Heart left ventricle (tissue), 16 donors: ENCODE measurements at regions not wholly inside any gene's neighbourhood (a gene's known extent, or its start where the extent isn't known, plus 50 kb on each side); places are given as distances from the start of the nearest gene placed in this dataset.
"Not testable (repeated sequence)": the region's sequence is repeated elsewhere in the genome, so short reads cannot be mapped to it uniquely, and the experiment has no call there.

Experiments
- ATAC-seq, 4 donors: fragments of 200-7000 bp; cut with Tn5 transposase; one replicate each; pipeline ENCODE4 v1.9.1; 2020 to 2022; ENCODE audit warnings: moderate library complexity in 4 of 4, mild to moderate bottlenecking in 3 of 4, moderate number of reproducible peaks in 1 of 4
- DNase-seq, 5 donors: peaks; one replicate each; pipeline ENCODE4 v3.0.0-alpha.2; 2020
- H3K27ac ChIP-seq, 12 donors: fragments of 200-600 bp; sonication (generic) in 4 of 12; one replicate each; pipeline versions ENCODE4 v1.5.0 to v1.8.0; 2016 to 2022; ENCODE audit warnings: mild to moderate bottlenecking in 2 of 12
- H3K27me3 ChIP-seq, 9 donors: fragments of 200-600 bp; sonication (generic) in 2 of 9; one replicate each; pipeline versions ENCODE4 v1.5.1 to v1.8.0; 2016 to 2022; ENCODE audit warnings: mild to moderate bottlenecking in 3 of 9
- H3K36me3 ChIP-seq, 9 donors: fragments of 200-600 bp; sonication (generic) in 2 of 9; one replicate each; pipeline versions ENCODE4 v1.5.0 to v1.8.0; 2018 to 2022; ENCODE audit warnings: mild to moderate bottlenecking in 2 of 9
- H3K4me1 ChIP-seq, 12 donors: fragments of 200-600 bp; sonication (generic) in 4 of 12; one replicate each; pipeline versions ENCODE4 v1.5.0 to v1.8.0; 2016 to 2022; ENCODE audit warnings: mild to moderate bottlenecking in 3 of 12
- H3K4me3 ChIP-seq, 12 donors: fragments of 200-600 bp; sonication (generic) in 4 of 12; one replicate each; pipeline versions ENCODE4 v1.5.0 to v1.8.0; 2017 to 2022; ENCODE audit warnings: mild to moderate bottlenecking in 9 of 12, moderate library complexity in 4 of 12
- H3K9me3 ChIP-seq, 12 donors: fragments of 200-600 bp; sonication (generic) in 4 of 12; one replicate each; pipeline versions ENCODE4 v1.5.0 to v1.8.0; 2016 to 2022; ENCODE audit warnings: mild to moderate bottlenecking in 1 of 12
- CTCF ChIP-seq, 12 donors: fragments of 200-600 bp; sonication (generic) in 4 of 12; IDR thresholded peaks; one replicate each; pipeline versions ENCODE4 v1.5.0 to v1.8.0; 2018 to 2022; ENCODE audit warnings: antibody characterized with exemption in 12 of 12, mild to moderate bottlenecking in 5 of 12
- POLR2A ChIP-seq, 2 donors: fragments of 450-650 bp; IDR thresholded peaks; one replicate each; pipeline ENCODE4 v1.6.1; 2017; ENCODE audit warnings: antibody characterized with exemption in 2 of 2, mild to moderate bottlenecking in 2 of 2, moderate library complexity in 2 of 2
- WGBS, 4 donors: extraction: QIAGEN DNeasy Blood & Tissue Kit in 2 of 4; methylation state at CpG; one replicate each; pipeline versions ENCODE4 v1.1.5 to v1.1.7; 2013 to 2018; 5-methylcytosine and 5-hydroxymethylcytosine counted together
- intact Hi-C, 10 donors: fragments of 100-400 bp; cut with DNase I; formaldehyde crosslinking; loops; one replicate each; pipeline versions ENCODE4 v1.11.1 to v1.14.2; 2022
- donor health status: ischemic (EF 13 %, LVEDD 7.1; RV severe dilation, severe dysfunction).
- donor health status: healthy with polysubstance abuse.
- donor health status: DM: no; HTN: yes; CAD: no.
- donor health status: DM: no; HTN: no; CAD: no.
- donor health status: ischemic (EF 25% LVEDD 6.9; RV normal size, moderate dysfunction).
- donor health status: ischemic (EF 25% LVEDD 5.7; RV mildly dilated, moderate dysfunction).
- donor health status: healthy.
- donor health status: DM: yes; HTN: yes; CAD: no.
- donor health status: ischemic (EF 35%, LVEDD 5.7; RV mildly dilated, moderate dysfunction).
- donor health status: nonischemic (EF 11% LVEDD 7.7; RV severe dilation, severe dysfunction).
- donor health status: DM: yes; HTN: yes; CAD: no.
- donor health status: PGD.
- donor health status: ischemic (EF 29% LVEDD 5.4; RV normal size, mild dysfunction).
- donor health status: nonischemic (EF 23%, LVEDD 6.1; RV moderate dilation, normal function).

- H3K4me3 ChIP-seq, DNase-seq, H3K9me3 ChIP-seq, H3K27ac ChIP-seq, ATAC-seq, H3K27me3 ChIP-seq, H3K36me3 ChIP-seq, intact Hi-C loops: not testable (repeated sequence)
- 85 to 90% (median 89%) methylated on average over 4 of the region's 4 CpGs for WGBS, 4 donors
- peaks cover 0 to 24% (median 2%) of the 10 kb centered on the region in 12 donors for H3K4me1 ChIP-seq
Measured at GRCh38 chr2:215889240-215889969, 123.9 kb downstream of the MREG start.

GRCh38 chr2:215888680-215889079, 124.7 kb downstream of the MREG start:
- DNase-seq, result no peak
- Histone ChIP-seq H3K4me1 (peaks cover 0 to 30% (median 3%) of the 10 kb centered on the region in 12 donors), H3K27me3 (no peaks in the 10 kb centered on the region), H3K9me3 (no peaks in the 10 kb centered on the region), H3K36me3 (no peaks in the 10 kb centered on the region), H3K27ac (peak overlapping the region in 3 of 12 donors; percentile 7 to 55 (median 34)), H3K4me3 (no peak overlapping the region)
- intact Hi-C loops, result no loop called here
- ATAC-seq, result no peak
- TF ChIP-seq CTCF (IDR thresholded peaks at IDR 0.05), result no peak
- TF ChIP-seq POLR2A (IDR thresholded peaks at IDR 0.05), result no peak
- 27 to 34% (median 30%) methylated on average over 2 of the region's 2 CpGs for WGBS, 4 donors

- Histone ChIP-seq H3K4me1 (peaks cover 0 to 30% (median 3%) of the 10 kb centered on the region in 12 donors), H3K4me3 (no peak overlapping the region), H3K9me3 (no peaks in the 10 kb centered on the region), H3K36me3 (no peaks in the 10 kb centered on the region), H3K27ac (no peak overlapping the region), H3K27me3 (no peaks in the 10 kb centered on the region)
- 49 to 98% (median 59%) methylated on average over 2 of the region's 2 CpGs for WGBS, 4 donors
- intact Hi-C loops, result no loop called here
- no peak for ATAC-seq
- no peak for DNase-seq
- TF ChIP-seq POLR2A (IDR thresholded peaks at IDR 0.05), result no peak
- TF ChIP-seq CTCF (IDR thresholded peaks at IDR 0.05), result no peak
Measured at GRCh38 chr2:215887303-215887702, 126.0 kb downstream of the MREG start.

GRCh38 chr2:215886022-215886421, 127.3 kb downstream of the MREG start:
- H3K27me3 ChIP-seq, result no peaks in the 10 kb centered on the region
- intact Hi-C loops, result no loop called here
- H3K36me3 ChIP-seq, result no peaks in the 10 kb centered on the region
- ATAC-seq (no peak), DNase-seq (no peak)
- H3K27ac ChIP-seq, result no peak overlapping the region
- H3K4me1 ChIP-seq, result peaks cover 0 to 30% (median 3%) of the 10 kb centered on the region in 12 donors
- no peak overlapping the region for H3K4me3 ChIP-seq
- TF ChIP-seq CTCF (IDR thresholded peaks at IDR 0.05) (no peak), POLR2A (IDR thresholded peaks at IDR 0.05) (no peak)
- no peaks in the 10 kb centered on the region for H3K9me3 ChIP-seq
- WGBS, 4 donors, result 89 to 94% (median 93%) methylated on average over 7 of the region's 7 CpGs

GRCh38 chr2:215885536-215885935, 127.8 kb downstream of the MREG start:
- Histone ChIP-seq H3K9me3 (no peaks in the 10 kb centered on the region), H3K4me3 (no peak overlapping the region), H3K36me3 (no peaks in the 10 kb centered on the region), H3K27ac (peak overlapping the region in 3 of 12 donors; percentile 1 to 32 (median 11)), H3K4me1 (peaks cover 0 to 30% (median 3%) of the 10 kb centered on the region in 12 donors), H3K27me3 (no peaks in the 10 kb centered on the region)
- ATAC-seq (peak in 1 of 4 donors; percentile 64), DNase-seq (no peak)
- intact Hi-C loops, result no loop called here
- TF ChIP-seq CTCF (IDR thresholded peaks at IDR 0.05) (no peak), POLR2A (IDR thresholded peaks at IDR 0.05) (no peak)
- WGBS, 4 donors, result 29 to 45% (median 33%) methylated on average over 2 of the region's 2 CpGs
